Adrenal gland (tissue), 9 donors: ENCODE measurements at regions not wholly inside any gene's neighbourhood (a gene's known extent, or its start where the extent isn't known, plus 50 kb on each side); places are given as distances from the start of the nearest gene placed in this dataset.
"Not testable (repeated sequence)": the region's sequence is repeated elsewhere in the genome, so short reads cannot be mapped to it uniquely, and the experiment has no call there.

Experiments used
- DNase-seq, 7 donors: peaks; one replicate each; pipeline ENCODE4 v3.0.0-alpha.2; 2019 to 2020
- H3K27ac ChIP-seq, 5 donors: fragments of 200-600 bp; sonication (generic) in 4 of 5; 1 replicate in 3 of 5; 2 replicates in 2 of 5; pipeline versions ENCODE4 v1.5.1 to v1.8.0; 2016 to 2020; ENCODE audit warnings: mild to moderate bottlenecking in 1 of 5
- H3K27me3 ChIP-seq: fragments of 200-600 bp; 2 replicates; pipeline ENCODE4 v1.8.0; 2021
- H3K36me3 ChIP-seq, 2 donors: fragments of 200-600 bp; replicated peaks in 1 of 2; 1 replicate in 1 of 2; 2 replicates in 1 of 2; pipeline versions ENCODE4 v1.5.1 to v1.8.0; 2018 to 2022
- H3K4me1 ChIP-seq, 2 donors: fragments of 200-600 bp; replicated peaks in 1 of 2; 1 replicate in 1 of 2; 2 replicates in 1 of 2; pipeline versions ENCODE4 v1.5.1 to v1.8.0; 2018 to 2021
- H3K4me3 ChIP-seq, 4 donors: fragments of 200-600 bp; sonication (generic) in 3 of 4; one replicate each; pipeline ENCODE4 v1.5.1; 2016 to 2018
- H3K9me3 ChIP-seq, 3 donors: fragments of 200-600 bp; sonication (generic) in 1 of 3; replicated peaks in 1 of 3; 1 replicate in 2 of 3; 2 replicates in 1 of 3; pipeline versions ENCODE4 v1.5.1 to v1.8.0; 2016 to 2021
- POLR2A ChIP-seq, 2 donors: fragments of 450-650 bp; IDR thresholded peaks; one replicate each; pipeline ENCODE4 v1.6.1; 2017; ENCODE audit warnings: antibody characterized with exemption in 2 of 2, mild to moderate bottlenecking in 2 of 2, moderate library complexity in 1 of 2
- WGBS, 4 donors: extraction: QIAGEN DNeasy Blood & Tissue Kit in 2 of 4; methylation state at CpG; one replicate each; pipeline versions ENCODE4 v1.1.5 to v1.1.7; 2013 to 2017; 5-methylcytosine and 5-hydroxymethylcytosine counted together
- intact Hi-C, 2 donors: fragments of 100-400 bp; cut with DNase I; formaldehyde crosslinking; loops; one replicate each; pipeline versions ENCODE4 v1.14.1 to v1.15.0; 2022 to 2023
- TF ChIP-seq, protein P1 (sequence below), 6 experiments: fragments of 450-650 bp in 4 of 6; fragments of 200-600 bp in 2 of 6; sonication (generic) in 1 of 6; IDR thresholded peaks; 1 replicate in 5 of 6; 2 replicates in 1 of 6; pipeline versions ENCODE4 v1.5.1 to v1.8.0; 2016 to 2021; ENCODE audit warnings: antibody characterized with exemption in 6 of 6, mild to moderate bottlenecking in 2 of 6, moderate library complexity in 1 of 6
- donor health status: healthy with polysubstance abuse.
- donor health status: Bipolar disorder and iron deficiency.
- donor health status: DM: yes; HTN: yes; CAD: no.
- donor health status: DM: no; HTN: no; CAD: no.
- donor health status: DM: no; HTN: no; CAD: no.

DNA sequence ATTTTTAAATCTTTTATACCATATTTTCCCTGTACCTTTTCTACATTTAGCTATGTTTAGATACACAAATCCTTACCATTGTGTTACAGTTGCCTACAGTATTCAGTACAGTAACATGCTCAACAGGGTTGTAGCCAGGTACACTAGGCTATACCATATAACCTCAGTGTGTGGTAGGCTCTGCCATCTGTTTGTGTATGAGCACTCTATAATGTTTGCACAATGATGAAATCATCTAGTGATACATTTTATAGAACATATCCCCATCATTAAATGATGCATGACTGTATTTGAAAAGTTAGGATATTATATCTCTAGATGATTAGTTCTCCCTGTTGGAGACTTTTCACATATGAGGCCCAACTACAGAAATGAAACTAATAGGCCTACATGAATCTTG, 188.6 kb downstream of the STK31 start:
- Histone ChIP-seq H3K27me3 (no peaks in the 10 kb centered on the region), H3K4me3 (no peak overlapping the region), H3K27ac (no peak overlapping the region), H3K9me3 (no peaks in the 10 kb centered on the region), H3K4me1 (no peaks in the 10 kb centered on the region), H3K36me3 (no peaks in the 10 kb centered on the region)
- DNase-seq: no peak
- no peak for TF ChIP-seq POLR2A (IDR thresholded peaks at IDR 0.05)
- TF ChIP-seq, protein P1, sequence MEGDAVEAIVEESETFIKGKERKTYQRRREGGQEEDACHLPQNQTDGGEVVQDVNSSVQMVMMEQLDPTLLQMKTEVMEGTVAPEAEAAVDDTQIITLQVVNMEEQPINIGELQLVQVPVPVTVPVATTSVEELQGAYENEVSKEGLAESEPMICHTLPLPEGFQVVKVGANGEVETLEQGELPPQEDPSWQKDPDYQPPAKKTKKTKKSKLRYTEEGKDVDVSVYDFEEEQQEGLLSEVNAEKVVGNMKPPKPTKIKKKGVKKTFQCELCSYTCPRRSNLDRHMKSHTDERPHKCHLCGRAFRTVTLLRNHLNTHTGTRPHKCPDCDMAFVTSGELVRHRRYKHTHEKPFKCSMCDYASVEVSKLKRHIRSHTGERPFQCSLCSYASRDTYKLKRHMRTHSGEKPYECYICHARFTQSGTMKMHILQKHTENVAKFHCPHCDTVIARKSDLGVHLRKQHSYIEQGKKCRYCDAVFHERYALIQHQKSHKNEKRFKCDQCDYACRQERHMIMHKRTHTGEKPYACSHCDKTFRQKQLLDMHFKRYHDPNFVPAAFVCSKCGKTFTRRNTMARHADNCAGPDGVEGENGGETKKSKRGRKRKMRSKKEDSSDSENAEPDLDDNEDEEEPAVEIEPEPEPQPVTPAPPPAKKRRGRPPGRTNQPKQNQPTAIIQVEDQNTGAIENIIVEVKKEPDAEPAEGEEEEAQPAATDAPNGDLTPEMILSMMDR (IDR thresholded peaks at IDR 0.05): no peak
- intact Hi-C loops: no loop called here

DNA sequence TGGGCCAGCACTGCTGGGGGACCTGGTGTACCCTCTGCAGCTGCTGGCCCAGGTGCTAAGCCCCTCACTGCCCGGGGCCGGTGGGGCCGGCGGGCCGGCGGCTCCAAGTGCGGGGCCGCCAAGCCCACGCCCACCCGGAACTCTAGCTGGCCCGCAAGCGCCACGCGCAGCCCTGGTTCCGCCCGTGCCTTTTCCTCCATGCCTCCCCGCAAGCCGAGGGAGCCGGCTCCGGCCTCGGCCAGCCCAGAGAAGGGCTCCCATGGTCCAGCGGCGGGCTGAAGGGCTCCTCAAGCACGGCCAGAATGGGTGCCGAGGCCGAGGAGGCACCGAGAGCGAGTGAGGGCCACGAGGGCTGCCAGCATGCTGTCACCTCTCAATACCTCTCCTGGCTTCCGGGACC, 194.9 kb downstream of the STK31 start:
- H3K4me1 ChIP-seq, H3K27me3 ChIP-seq, H3K4me3 ChIP-seq, H3K27ac ChIP-seq, H3K36me3 ChIP-seq, intact Hi-C loops, DNase-seq, H3K9me3 ChIP-seq: not testable (repeated sequence)
- 88 to 92% (median 90%) methylated on average over 10 to 30 of the region's 30 CpGs for WGBS, 4 donors

DNA sequence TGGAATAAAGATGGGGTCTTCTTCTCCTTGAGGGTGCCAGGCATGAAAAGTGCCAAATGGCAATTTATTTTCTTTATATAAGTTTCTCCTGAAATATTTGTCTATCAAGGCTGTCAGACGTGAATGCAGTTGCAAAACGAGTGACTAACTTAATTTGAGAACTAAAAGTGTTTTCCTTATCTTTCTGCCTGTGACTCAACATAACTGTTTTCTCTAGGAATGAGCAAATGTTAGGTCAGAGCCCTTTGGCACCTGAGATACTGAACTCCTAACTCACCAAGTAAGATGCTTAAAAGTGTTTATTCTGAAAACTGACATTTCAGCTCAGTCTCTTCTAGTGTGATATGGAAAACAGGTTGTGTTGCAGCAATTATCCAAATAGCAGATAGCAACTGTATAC, 197.0 kb downstream of the STK31 start:
- TF ChIP-seq, protein P1 (IDR thresholded peaks at IDR 0.05): no peak
- no peaks in the 10 kb centered on the region for H3K4me1 ChIP-seq
- H3K4me3 ChIP-seq: no peak overlapping the region
- intact Hi-C loops: no loop called here
- WGBS, 4 donors: 19 to 43% (median 24%) methylated on average over 2 of the region's 2 CpGs
- H3K9me3 ChIP-seq: no peaks in the 10 kb centered on the region
- DNase-seq: no peak
- H3K27me3 ChIP-seq: no peaks in the 10 kb centered on the region
- no peak overlapping the region for H3K27ac ChIP-seq
- no peaks in the 10 kb centered on the region for H3K36me3 ChIP-seq

DNA sequence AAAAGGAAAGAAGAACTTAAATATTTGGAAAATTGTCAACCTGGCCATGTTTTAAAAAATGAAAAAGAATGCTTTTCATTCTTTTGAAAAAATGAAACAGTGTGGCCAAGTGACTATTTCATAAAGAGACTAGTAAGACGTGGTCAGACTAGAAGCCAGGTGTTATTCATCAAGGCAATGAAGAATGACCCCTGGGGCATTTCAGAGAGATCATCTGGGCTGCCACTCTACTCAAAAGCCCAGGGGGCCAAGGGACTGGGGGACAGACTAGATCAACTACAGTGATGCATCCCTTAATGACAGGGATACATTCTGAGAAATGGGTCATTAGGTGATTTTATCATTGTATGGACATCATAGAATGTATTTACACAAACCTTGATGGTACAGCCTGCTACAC, 199.4 kb downstream of the STK31 start:
- WGBS, 4 donors: 31 to 49% (median 47%) methylated on average over 1 of the region's 1 CpG
- H3K27me3 ChIP-seq: no peaks in the 10 kb centered on the region
- H3K36me3 ChIP-seq: no peaks in the 10 kb centered on the region
- no peaks in the 10 kb centered on the region for H3K4me1 ChIP-seq
- no peaks in the 10 kb centered on the region for H3K9me3 ChIP-seq
- no peak for TF ChIP-seq POLR2A (IDR thresholded peaks at IDR 0.05)
- TF ChIP-seq, protein P1 (IDR thresholded peaks at IDR 0.05): no peak
- intact Hi-C loops: no loop called here
- H3K4me3 ChIP-seq: no peak overlapping the region
- H3K27ac ChIP-seq: no peak overlapping the region
- DNase-seq: no peak

DNA sequence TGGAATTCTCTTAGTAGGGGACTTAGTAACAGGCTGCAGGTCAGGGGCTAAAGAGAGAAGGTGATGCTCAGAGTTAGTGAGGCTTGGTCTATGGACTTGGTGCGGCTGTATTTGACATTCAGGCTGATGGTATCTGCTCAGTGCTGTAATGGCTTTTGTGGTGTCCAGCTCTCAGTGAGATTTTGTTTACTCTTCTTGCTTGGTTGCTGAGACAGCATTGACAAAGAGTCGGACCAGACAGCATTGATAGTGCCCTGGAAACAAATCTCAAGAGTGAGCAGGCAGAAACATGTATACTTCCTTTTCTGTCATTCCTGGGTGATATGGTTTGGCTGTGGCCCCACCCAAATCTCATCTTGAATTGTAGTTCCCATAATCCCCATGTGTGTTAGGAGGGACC, 202.0 kb downstream of the STK31 start:
- no peak for DNase-seq
- 63 to 82% (median 76%) methylated on average over 2 of the region's 2 CpGs for WGBS, 4 donors
- H3K9me3 ChIP-seq: no peaks in the 10 kb centered on the region
- no peak for TF ChIP-seq POLR2A (IDR thresholded peaks at IDR 0.05)
- TF ChIP-seq, protein P1 (IDR thresholded peaks at IDR 0.05): no peak
- intact Hi-C loops: no loop called here
- H3K27ac ChIP-seq: no peak overlapping the region
- no peaks in the 10 kb centered on the region for H3K27me3 ChIP-seq
- no peak overlapping the region for H3K4me3 ChIP-seq
- H3K4me1 ChIP-seq: no peaks in the 10 kb centered on the region
- H3K36me3 ChIP-seq: no peaks in the 10 kb centered on the region
